Motor neuron (in vitro differentiated cells): ENCODE measurements at regions not wholly inside any gene's neighbourhood (a gene's known extent, or its start where the extent isn't known, plus 50 kb on each side); places are given as distances from the start of the nearest gene placed in this dataset.
A peak's percentile ranks its signal among the peaks of the same experiment; 100 is the strongest.

Source experiments
- ATAC-seq, 8 experiments: fragments of 200-7000 bp; cut with Tn5 transposase; replicated peaks in 6 of 8; 2 replicates each; pipeline ENCODE4 v1.8.0; 2021; ENCODE audit warnings: mild to moderate bottlenecking in 8 of 8, moderate library complexity in 8 of 8
- H3K27ac ChIP-seq, 2 donors: fragments of 250-450 bp; sonication (Bioruptor Pico); 2 replicates each; pipeline ENCODE4 v1.9.0; 2021; ENCODE audit warnings: antibody characterized with exemption in 2 of 2, mild to moderate bottlenecking in 2 of 2, moderate library complexity in 1 of 2
- H3K4me1 ChIP-seq, 2 donors: fragments of 250-450 bp; sonication (Bioruptor Pico); replicated peaks in 1 of 2; 2 replicates each; pipeline ENCODE4 v1.6.1; 2021; ENCODE audit warnings: antibody characterized with exemption in 2 of 2, mild to moderate bottlenecking in 2 of 2, moderate library complexity in 1 of 2
- H3K4me3 ChIP-seq, 5 donors: fragments of 250-450 bp; sonication (Bioruptor Pico); 2 replicates each; pipeline ENCODE4 v1.9.0; 2021; ENCODE audit warnings: antibody characterized with exemption in 5 of 5, mild to moderate bottlenecking in 5 of 5, moderate library complexity in 4 of 5
- WGBS, 10 experiments: fragments of 450-650 bp; shearing (Covaris generic); methylation state at CpG; one replicate each; pipeline ENCODE4 v1.0.0; 2022; 5-methylcytosine and 5-hydroxymethylcytosine counted together
- in situ Hi-C, 9 experiments: fragments of 400-800 bp; cut with MboI; loops; one replicate each; pipeline ENCODE4 v1.15.0; 2021; ENCODE audit warnings: low sequenced_read_pairs in 9 of 9, low pct_unique_long_range_greater_than_20kb in 2 of 9; ENCODE audit not compliant: unreplicated experiment in 9 of 9

- no peak for ATAC-seq
- no peaks in the 10 kb centered on the region for H3K4me1 ChIP-seq
- no peak overlapping the region for H3K4me3 ChIP-seq
- in situ Hi-C loops = no loop called here
- WGBS, 10 experiments = 0 to 93% (median 78%) methylated on average over 1 to 4 of the region's 4 CpGs; no CpG with 5 or more reads in 2 of the 10 experiments
- H3K27ac ChIP-seq = no peak overlapping the region
Measured at GRCh38 chr15:87626860-87627259, 629.7 kb downstream of the NTRK3 start.

GRCh38 chr15:87623832-87624231 lies 632.7 kb downstream of the NTRK3 start:
- no peak for ATAC-seq
- in situ Hi-C loops = no loop called here
- H3K27ac ChIP-seq = no peak overlapping the region
- H3K4me3 ChIP-seq = no peak overlapping the region
- H3K4me1 ChIP-seq = peaks cover 0 to 6% of the 10 kb centered on the region in 2 donors
- WGBS, 10 experiments = 24 to 89% (median 62%) methylated on average over 1 to 5 of the region's 6 CpGs

DNA sequence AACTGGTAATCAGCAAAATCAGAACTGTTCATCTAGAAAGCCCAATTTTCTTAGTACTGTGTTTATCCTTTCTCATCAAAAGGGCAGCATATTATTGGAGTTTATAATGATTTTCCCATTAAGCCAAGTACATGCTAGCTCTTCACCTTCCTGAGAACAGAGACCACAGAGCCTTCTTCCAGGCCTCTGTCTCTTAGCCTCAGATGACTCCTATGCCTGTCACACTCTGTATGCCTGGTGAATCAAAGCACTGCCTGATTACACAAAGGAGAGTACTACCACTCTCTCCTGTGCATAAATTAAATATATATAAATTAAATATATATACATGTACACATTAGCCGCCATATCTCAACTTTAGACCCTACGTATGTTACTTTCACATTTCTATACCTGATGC lies 636.1 kb downstream of the NTRK3 start:
- peaks cover 0 to 6% of the 10 kb centered on the region in 2 donors for H3K4me1 ChIP-seq
- no peak for ATAC-seq
- in situ Hi-C loops = no loop called here
- H3K27ac ChIP-seq = no peak overlapping the region
- H3K4me3 ChIP-seq = no peak overlapping the region
- 100% methylated on average over 1 to 2 of the region's 2 CpGs; no CpG with 5 or more reads in 3 of the 10 experiments for WGBS, 10 experiments

DNA sequence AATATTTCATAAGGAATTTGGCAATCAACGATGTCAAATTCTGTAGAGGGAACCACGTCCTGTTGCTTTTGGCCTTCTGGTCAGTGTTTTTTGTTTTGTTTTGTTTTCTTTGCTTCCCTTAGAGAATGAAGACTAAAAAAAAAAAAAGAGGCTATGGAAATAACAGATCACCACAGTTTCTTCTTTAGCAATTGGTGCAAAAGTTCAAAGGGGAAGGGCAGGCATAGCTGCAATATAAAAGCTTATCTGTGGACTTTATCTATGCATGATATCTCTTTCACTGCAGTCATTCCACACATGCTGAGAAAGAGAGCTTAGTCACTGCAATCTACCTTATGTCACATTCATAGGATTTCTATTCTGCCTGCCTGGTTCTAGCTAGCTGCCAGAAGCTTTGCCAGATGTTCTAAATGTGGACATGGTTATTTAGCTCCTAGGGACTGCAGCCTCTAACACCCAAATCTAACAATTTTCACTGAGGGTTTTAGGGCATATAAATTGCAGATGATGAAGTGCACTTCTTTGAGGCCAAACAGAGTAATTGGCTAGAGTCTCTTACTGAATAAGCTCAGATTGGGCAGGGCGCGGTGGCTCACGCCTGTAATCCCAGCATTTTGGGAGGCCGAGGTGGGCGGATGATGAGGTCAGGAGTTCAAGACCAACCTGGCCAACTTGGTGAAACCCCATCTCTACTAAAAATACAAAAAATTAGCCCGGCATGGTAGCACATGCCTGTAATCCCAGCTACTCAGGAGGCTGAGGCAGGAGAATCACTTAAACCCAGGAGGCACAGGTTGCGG lies 637.2 kb downstream of the NTRK3 start:
- H3K4me3 ChIP-seq = no peak overlapping the region
- H3K27ac ChIP-seq = no peak overlapping the region
- 28 to 90% (median 84%) methylated on average over 2 to 8 of the region's 9 CpGs for WGBS, 10 experiments
- in situ Hi-C loops = no loop called here
- ATAC-seq = peak in 3 of 8 experiments; percentile 96 to 97 (median 96)
- peaks cover 3 to 6% of the 10 kb centered on the region in 2 donors for H3K4me1 ChIP-seq

- ATAC-seq = no peak
- in situ Hi-C loops = no loop called here
- no peak overlapping the region for H3K27ac ChIP-seq
- WGBS, 10 experiments = 13 to 89% (median 61%) methylated on average over 2 to 4 of the region's 4 CpGs; no CpG with 5 or more reads in 2 of the 10 experiments
- H3K4me3 ChIP-seq = no peak overlapping the region
- H3K4me1 ChIP-seq = peaks cover 3 to 6% of the 10 kb centered on the region in 2 donors
Measured at GRCh38 chr15:87618203-87618725, 638.3 kb downstream of the NTRK3 start.

GRCh38 chr15:87614704-87615103 lies 641.8 kb downstream of the NTRK3 start:
- peak in 3 of 8 experiments; percentile 57 to 93 (median 59) for ATAC-seq
- 29 to 83% (median 57%) methylated on average over 1 to 8 of the region's 9 CpGs; no CpG with 5 or more reads in 2 of the 10 experiments for WGBS, 10 experiments
- in situ Hi-C loops = no loop called here

GRCh38 chr15:87610366-87610765 lies 646.2 kb downstream of the NTRK3 start:
- in situ Hi-C loops = no loop called here
- Histone ChIP-seq H3K4me3 (no peak overlapping the region), H3K27ac (no peak overlapping the region), H3K4me1 (peaks cover 0 to 3% of the 10 kb centered on the region in 2 donors)
- 78 to 100% (median 84%) methylated on average over 2 to 8 of the region's 8 CpGs; no CpG with 5 or more reads in 1 of the 10 experiments for WGBS, 10 experiments
- ATAC-seq = peak in 4 of 8 experiments; percentile 38 to 72 (median 48)

More at GRCh38 chr15:87614704-87615103, 641.8 kb downstream of the NTRK3 start:
- Histone ChIP-seq H3K27ac (no peak overlapping the region), H3K4me1 (peaks cover 3 to 6% of the 10 kb centered on the region in 2 donors), H3K4me3 (no peak overlapping the region)

DNA sequence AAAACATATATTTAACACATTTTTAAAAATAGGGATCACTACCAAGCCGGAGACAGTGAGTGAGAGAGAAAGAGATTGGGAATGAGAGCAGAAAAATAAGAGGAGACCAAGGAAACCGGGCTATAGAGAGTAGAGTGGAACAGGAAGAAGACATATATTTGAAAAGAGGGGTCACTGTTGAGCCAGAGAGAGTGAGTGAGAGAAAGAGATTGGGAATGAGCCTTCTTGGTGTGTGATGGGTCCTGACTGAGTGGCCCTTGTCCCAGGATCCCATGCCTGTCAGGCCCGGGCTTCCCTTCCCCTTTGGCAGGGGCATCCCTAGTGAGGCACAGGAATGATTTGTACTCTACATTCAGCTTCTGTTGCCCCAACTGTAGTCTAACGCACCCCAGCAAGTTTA lies 646.6 kb downstream of the NTRK3 start:
- peak in 3 of 8 experiments; percentile 36 to 60 (median 49) for ATAC-seq
- Histone ChIP-seq H3K4me1 (peaks cover 0 to 3% of the 10 kb centered on the region in 2 donors), H3K27ac (no peak overlapping the region), H3K4me3 (no peak overlapping the region)
- 0 to 100% (median 89%) methylated on average over 1 to 4 of the region's 4 CpGs for WGBS, 10 experiments
- in situ Hi-C loops = no loop called here

DNA sequence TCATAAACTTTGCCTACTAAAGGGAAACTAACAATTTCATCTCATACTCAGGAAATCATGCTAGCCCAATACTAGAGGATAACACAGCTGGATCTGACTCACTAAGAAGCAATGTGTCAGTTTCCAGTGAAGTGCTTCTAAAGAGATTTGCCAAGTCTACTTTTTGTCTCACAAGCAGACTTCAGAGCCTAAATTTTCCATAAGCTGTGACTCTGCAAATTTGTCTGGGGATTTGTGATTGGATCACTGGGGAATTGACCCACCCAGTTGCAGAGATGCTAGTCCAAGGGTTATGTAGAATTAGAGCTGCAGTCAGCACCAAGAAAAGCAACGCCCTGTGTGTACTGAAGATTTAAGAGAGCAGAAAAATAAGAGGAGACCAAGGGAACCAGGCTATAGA lies 647.1 kb downstream of the NTRK3 start:
- Histone ChIP-seq H3K4me1 (no peaks in the 10 kb centered on the region), H3K27ac (no peak overlapping the region), H3K4me3 (no peak overlapping the region)
- ATAC-seq = peak in 3 of 8 experiments; percentile 98 to 99 (median 99)
- 0 to 100% (median 49%) methylated on average over 1 of the region's 1 CpG; no CpG with 5 or more reads in 4 of the 10 experiments for WGBS, 10 experiments
- in situ Hi-C loops = no loop called here

- H3K4me3 ChIP-seq = no peak overlapping the region
- in situ Hi-C loops = no loop called here
- H3K4me1 ChIP-seq = no peaks in the 10 kb centered on the region
- no peak for ATAC-seq
- WGBS, 10 experiments = 29 to 100% (median 88%) methylated on average over 1 to 6 of the region's 6 CpGs
- no peak overlapping the region for H3K27ac ChIP-seq
Measured at GRCh38 chr15:87608238-87609028, 648.1 kb downstream of the NTRK3 start.

DNA sequence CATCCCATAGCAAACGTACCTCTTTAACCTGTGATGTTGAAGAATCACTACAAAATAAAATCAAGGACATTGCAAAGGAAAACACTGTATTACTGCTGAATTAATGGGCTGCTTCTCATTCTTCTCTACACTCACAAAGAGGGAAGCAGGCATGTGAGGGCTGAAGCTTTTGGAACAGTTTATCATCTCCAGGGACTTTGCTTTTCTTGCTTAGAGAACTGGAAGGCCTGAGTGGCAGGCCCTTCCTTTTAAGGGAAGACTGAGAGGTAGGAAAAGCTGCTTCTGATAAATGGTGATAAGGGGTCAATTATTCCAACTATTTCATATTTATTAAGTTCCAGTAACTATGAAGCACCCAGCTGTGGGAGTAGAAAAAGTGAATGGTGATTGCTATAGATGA lies 649.6 kb downstream of the NTRK3 start:
- ATAC-seq = no peak
- in situ Hi-C loops = no loop called here
- Histone ChIP-seq H3K4me3 (no peak overlapping the region), H3K27ac (no peak overlapping the region), H3K4me1 (no peaks in the 10 kb centered on the region)
- WGBS, 10 experiments = 40 to 100% (median 86%) methylated on average over 1 of the region's 1 CpG; no CpG with 5 or more reads in 1 of the 10 experiments

- ATAC-seq = peak in 6 of 8 experiments; percentile 4 to 62 (median 44)
- in situ Hi-C loops = no loop called here
- H3K4me3 ChIP-seq = no peak overlapping the region
- H3K27ac ChIP-seq = no peak overlapping the region
- WGBS, 10 experiments = 0 to 71% (median 33%) methylated on average over 1 to 6 of the region's 6 CpGs; no CpG with 5 or more reads in 1 of the 10 experiments
- H3K4me1 ChIP-seq = no peaks in the 10 kb centered on the region
Measured at GRCh38 chr15:87604857-87605446, 651.6 kb downstream of the NTRK3 start.
